Heart right ventricle (tissue), 16 donors: ENCODE measurements at regions not wholly inside any gene's neighbourhood (a gene's known extent, or its start where the extent isn't known, plus 50 kb on each side); places are given as distances from the start of the nearest gene placed in this dataset.

Source experiments
- ATAC-seq, 8 donors: fragments of 200-7000 bp; cut with Tn5 transposase; one replicate each; pipeline ENCODE4 v1.9.1; 2020; ENCODE audit warnings: mild to moderate bottlenecking in 8 of 8, moderate library complexity in 8 of 8, moderate number of reproducible peaks in 1 of 8
- DNase-seq, 2 donors: peaks; one replicate each; pipeline ENCODE4 v3.0.0-alpha.2; 2020
- H3K27ac ChIP-seq, 10 donors: fragments of 200-600 bp; sonication (generic) in 2 of 10; one replicate each; pipeline versions ENCODE4 v1.5.0 to v1.8.0; 2020 to 2022; ENCODE audit warnings: mild to moderate bottlenecking in 3 of 10
- H3K27me3 ChIP-seq, 7 donors: fragments of 200-600 bp; one replicate each; pipeline ENCODE4 v1.8.0; 2021 to 2022; ENCODE audit warnings: mild to moderate bottlenecking in 2 of 7
- H3K36me3 ChIP-seq, 9 donors: fragments of 200-600 bp; sonication (generic) in 1 of 9; one replicate each; pipeline versions ENCODE4 v1.5.0 to v1.8.0; 2020 to 2022; ENCODE audit warnings: mild to moderate bottlenecking in 2 of 9
- H3K4me1 ChIP-seq, 9 donors: fragments of 200-600 bp; sonication (generic) in 1 of 9; one replicate each; pipeline versions ENCODE4 v1.5.0 to v1.8.0; 2020 to 2022; ENCODE audit warnings: mild to moderate bottlenecking in 4 of 9
- H3K4me3 ChIP-seq, 10 donors: fragments of 200-600 bp; sonication (generic) in 2 of 10; one replicate each; pipeline versions ENCODE4 v1.5.0 to v1.8.0; 2020 to 2022; ENCODE audit warnings: mild to moderate bottlenecking in 7 of 10, moderate library complexity in 2 of 10
- H3K9me3 ChIP-seq, 11 donors: fragments of 200-600 bp in 10 of 11; sonication (generic) in 2 of 11; one replicate each; pipeline versions ENCODE4 v1.5.0 to v1.8.0; 2013 to 2022; ENCODE audit warnings: mild to moderate bottlenecking in 2 of 11, control low read depth in 1 of 11, moderate library complexity in 1 of 11
- WGBS, 2 donors: extraction: QIAGEN DNeasy Blood & Tissue Kit; methylation state at CpG; one replicate each; pipeline ENCODE4 v1.1.7; 2013; ENCODE audit warnings: inconsistent platforms in 1 of 2; 5-methylcytosine and 5-hydroxymethylcytosine counted together
- intact Hi-C, 10 donors: fragments of 100-400 bp; cut with DNase I; formaldehyde crosslinking; loops; one replicate each; pipeline versions ENCODE4 v1.11.1 to v1.14.2; 2022
- TF ChIP-seq, protein P1 (sequence below), 9 donors: fragments of 200-600 bp; sonication (generic) in 2 of 9; IDR thresholded peaks; one replicate each; pipeline versions ENCODE4 v1.5.0 to v1.8.0; 2021 to 2022; ENCODE audit warnings: antibody characterized with exemption in 9 of 9, mild to moderate bottlenecking in 5 of 9, moderate library complexity in 1 of 9
- donor health status: Arrhythmogenic right ventricular cardiomyopathy.
- donor health status: ischemic (EF 13 %, LVEDD 7.1; RV severe dilation, severe dysfunction).
- donor health status: healthy with polysubstance abuse.
- donor health status: DM: no; HTN: yes; CAD: no.
- donor health status: DM: no; HTN: no; CAD: no.
- donor health status: ischemic (EF 25% LVEDD 6.9; RV normal size, moderate dysfunction).
- donor health status: ischemic (EF 25% LVEDD 5.7; RV mildly dilated, moderate dysfunction).
- donor health status: healthy.
- donor health status: DM: yes; HTN: yes; CAD: no.
- donor health status: Ischemic cardiomyopathy.
- donor health status: ischemic (EF 35%, LVEDD 5.7; RV mildly dilated, moderate dysfunction).
- donor health status: nonischemic (EF 11% LVEDD 7.7; RV severe dilation, severe dysfunction).
- donor health status: DM: yes; HTN: yes; CAD: no.
- donor health status: PGD.
- donor health status: ischemic (EF 29% LVEDD 5.4; RV normal size, mild dysfunction).
- donor health status: nonischemic (EF 23%, LVEDD 6.1; RV moderate dilation, normal function).

DNA sequence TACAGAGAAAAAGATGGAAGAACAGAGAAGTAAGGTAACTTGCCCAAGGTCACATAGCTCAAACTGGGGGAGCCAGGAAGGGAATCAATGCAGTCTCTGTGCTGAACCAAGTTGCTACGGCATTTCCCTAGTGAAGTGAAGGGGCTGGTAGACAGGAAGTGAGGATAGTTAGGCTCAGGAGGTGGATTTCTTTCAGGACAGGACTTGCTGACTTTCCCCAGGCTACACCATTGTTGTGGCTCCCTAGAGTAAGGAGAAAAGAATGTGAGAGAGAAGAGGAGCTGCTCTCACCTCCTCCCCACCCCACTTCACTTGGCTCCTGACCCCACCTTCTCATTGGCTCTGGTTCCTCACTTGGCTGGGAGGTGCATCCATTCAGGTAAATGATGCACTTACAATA, 316.9 kb downstream of the INHBA start:
- no peaks in the 10 kb centered on the region for H3K27me3 ChIP-seq
- H3K27ac ChIP-seq = no peak overlapping the region
- DNase-seq (no peak), ATAC-seq (no peak)
- H3K9me3 ChIP-seq = no peaks in the 10 kb centered on the region
- H3K4me1 ChIP-seq = no peaks in the 10 kb centered on the region
- TF ChIP-seq, protein P1, sequence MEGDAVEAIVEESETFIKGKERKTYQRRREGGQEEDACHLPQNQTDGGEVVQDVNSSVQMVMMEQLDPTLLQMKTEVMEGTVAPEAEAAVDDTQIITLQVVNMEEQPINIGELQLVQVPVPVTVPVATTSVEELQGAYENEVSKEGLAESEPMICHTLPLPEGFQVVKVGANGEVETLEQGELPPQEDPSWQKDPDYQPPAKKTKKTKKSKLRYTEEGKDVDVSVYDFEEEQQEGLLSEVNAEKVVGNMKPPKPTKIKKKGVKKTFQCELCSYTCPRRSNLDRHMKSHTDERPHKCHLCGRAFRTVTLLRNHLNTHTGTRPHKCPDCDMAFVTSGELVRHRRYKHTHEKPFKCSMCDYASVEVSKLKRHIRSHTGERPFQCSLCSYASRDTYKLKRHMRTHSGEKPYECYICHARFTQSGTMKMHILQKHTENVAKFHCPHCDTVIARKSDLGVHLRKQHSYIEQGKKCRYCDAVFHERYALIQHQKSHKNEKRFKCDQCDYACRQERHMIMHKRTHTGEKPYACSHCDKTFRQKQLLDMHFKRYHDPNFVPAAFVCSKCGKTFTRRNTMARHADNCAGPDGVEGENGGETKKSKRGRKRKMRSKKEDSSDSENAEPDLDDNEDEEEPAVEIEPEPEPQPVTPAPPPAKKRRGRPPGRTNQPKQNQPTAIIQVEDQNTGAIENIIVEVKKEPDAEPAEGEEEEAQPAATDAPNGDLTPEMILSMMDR (IDR thresholded peaks at IDR 0.05) = no peak
- no peak overlapping the region for H3K4me3 ChIP-seq
- H3K36me3 ChIP-seq = no peaks in the 10 kb centered on the region
- intact Hi-C loops = no loop called here
- 68 to 71% methylated on average over 1 of the region's 1 CpG for WGBS, 2 donors

DNA sequence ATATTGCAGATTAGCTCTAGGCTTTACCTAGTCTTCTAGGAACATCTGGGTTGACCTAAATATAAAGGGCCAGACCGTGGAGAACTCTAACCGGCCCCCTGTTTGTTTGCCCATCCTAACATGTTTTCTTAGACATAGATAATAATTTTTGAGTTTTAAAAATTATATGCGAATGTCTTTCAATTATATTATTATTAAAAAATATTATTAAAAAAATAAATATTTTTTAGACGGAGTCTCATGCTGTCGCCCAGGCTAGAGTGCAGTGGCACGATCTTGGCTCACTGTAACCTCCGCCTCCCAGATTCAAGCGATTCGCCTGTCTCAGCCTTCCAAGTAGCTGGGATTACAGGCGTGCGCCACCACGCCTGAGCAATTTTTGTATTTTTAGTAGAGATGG, 318.5 kb downstream of the INHBA start:
- ATAC-seq = no peak
- H3K4me3 ChIP-seq = no peak overlapping the region
- no peaks in the 10 kb centered on the region for H3K9me3 ChIP-seq
- H3K36me3 ChIP-seq = no peaks in the 10 kb centered on the region
- TF ChIP-seq, protein P1 (IDR thresholded peaks at IDR 0.05) = no peak
- no peak for DNase-seq
- H3K4me1 ChIP-seq = no peaks in the 10 kb centered on the region
- no peak overlapping the region for H3K27ac ChIP-seq
- intact Hi-C loops = no loop called here
- 97 to 98% methylated on average over 12 of the region's 12 CpGs for WGBS, 2 donors
- no peaks in the 10 kb centered on the region for H3K27me3 ChIP-seq

DNA sequence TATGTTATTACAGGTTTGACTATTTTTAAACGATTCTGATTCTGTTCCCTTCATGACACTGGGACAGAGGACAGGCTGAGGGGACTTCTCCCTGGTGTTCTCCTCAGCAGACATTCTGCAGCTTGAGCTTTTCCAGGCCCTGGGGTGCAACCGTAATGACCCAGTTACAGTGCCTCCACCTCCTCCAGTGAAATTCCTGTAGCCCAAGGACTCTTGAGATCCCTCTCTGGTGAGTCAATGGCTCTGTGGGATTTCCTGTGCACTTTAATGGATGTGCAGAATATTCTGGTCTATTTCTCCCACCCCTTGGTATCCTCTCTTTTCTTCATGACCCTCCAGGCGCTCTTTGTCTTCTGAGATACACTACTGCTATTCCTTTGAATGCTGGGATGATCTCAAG, 319.3 kb downstream of the INHBA start:
- Histone ChIP-seq H3K9me3 (no peaks in the 10 kb centered on the region), H3K27ac (no peak overlapping the region), H3K36me3 (no peaks in the 10 kb centered on the region), H3K4me3 (no peak overlapping the region), H3K4me1 (no peaks in the 10 kb centered on the region), H3K27me3 (no peaks in the 10 kb centered on the region)
- TF ChIP-seq, protein P1 (IDR thresholded peaks at IDR 0.05) = no peak
- DNase-seq (no peak), ATAC-seq (no peak)
- WGBS, 2 donors = 73 to 86% methylated on average over 3 of the region's 3 CpGs
- intact Hi-C loops = no loop called here

DNA sequence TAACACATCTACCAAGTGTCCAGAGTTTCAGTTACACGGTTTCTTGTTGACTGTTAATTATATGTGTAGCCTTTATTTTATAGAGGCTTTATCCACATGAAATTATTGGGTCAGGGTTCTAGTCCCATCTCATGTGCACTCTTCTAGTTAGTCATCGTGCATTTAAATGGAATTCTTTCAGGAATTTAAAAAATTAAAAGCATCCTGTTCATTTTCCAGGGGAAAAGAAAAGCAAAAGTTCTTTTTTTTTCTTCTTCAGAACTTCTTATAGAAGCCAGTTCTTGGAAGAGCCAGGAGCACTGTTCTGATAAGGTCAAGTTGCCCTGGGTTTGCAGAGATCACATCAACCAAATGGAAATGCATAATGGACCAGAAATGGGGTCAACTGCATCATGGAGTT, 324.7 kb downstream of the INHBA start:
- TF ChIP-seq, protein P1 (IDR thresholded peaks at IDR 0.05) = no peak
- Histone ChIP-seq H3K4me3 (no peak overlapping the region), H3K36me3 (no peaks in the 10 kb centered on the region), H3K9me3 (no peaks in the 10 kb centered on the region), H3K27ac (no peak overlapping the region), H3K27me3 (no peaks in the 10 kb centered on the region), H3K4me1 (no peaks in the 10 kb centered on the region)
- WGBS, 2 donors = 67 to 78% methylated on average over 2 of the region's 2 CpGs
- DNase-seq (no peak), ATAC-seq (no peak)
- intact Hi-C loops = loop anchor here in 1 of 10 donors (5.0 kb wide), 1 partner anchor 574 kb away; no protein-coding TSS in a partner anchor
